Lower leg skin (tissue), 3 donors: ENCODE measurements at regions not wholly inside any gene's neighbourhood (a gene's known extent, or its start where the extent isn't known, plus 50 kb on each side); places are given as distances from the start of the nearest gene placed in this dataset.

Experiments
- CTCF ChIP-seq, 3 donors: fragments of 450-650 bp; IDR thresholded peaks; one replicate each; pipeline ENCODE4 v1.5.1; 2016; ENCODE audit warnings: antibody characterized with exemption in 3 of 3, mild to moderate bottlenecking in 3 of 3, moderate library complexity in 2 of 3
- POLR2A ChIP-seq, 2 donors: fragments of 450-650 bp; IDR thresholded peaks; one replicate each; pipeline ENCODE4 v1.6.1; 2016 to 2017; ENCODE audit warnings: antibody characterized with exemption in 2 of 2, mild to moderate bottlenecking in 1 of 2, moderate library complexity in 1 of 2

GRCh38 chr4:64192731-64193412 lies 216.4 kb downstream of the TECRL start:
- TF ChIP-seq POLR2A (IDR thresholded peaks at IDR 0.05) (no peak), CTCF (IDR thresholded peaks at IDR 0.05) (no peak)
